GM12878 (cell line): ENCODE measurements at regions not wholly inside any gene's neighbourhood (a gene's known extent, or its start where the extent isn't known, plus 50 kb on each side); places are given as distances from the start of the nearest gene placed in this dataset.

ENCODE experiments used
- CREM ChIP-seq: IDR thresholded peaks from 2 replicates; pipeline ENCODE4 v1.6.1; 2014; ENCODE audit warnings: antibody characterized with exemption, low read depth
- ESRRA ChIP-seq: IDR thresholded peaks from 2 replicates; pipeline ENCODE4 v1.6.1; 2012; ENCODE audit warnings: mild to moderate bottlenecking, low read length, improper control_type of control experiment
- MEF2B ChIP-seq: fragments of 450-650 bp; IDR thresholded peaks from 2 replicates; pipeline ENCODE4 v1.6.1; 2018; ENCODE audit warnings: mild to moderate bottlenecking, moderate library complexity; ENCODE audit not compliant: partially characterized antibody, poor library complexity, severe bottlenecking
- PBX3 ChIP-seq: IDR thresholded peaks from 2 replicates; pipeline ENCODE4 v1.6.1; 2011; ENCODE audit warnings: mild to moderate bottlenecking, low read depth, low read length, moderate library complexity; ENCODE audit not compliant: insufficient replicate concordance
- POU2F2 ChIP-seq: IDR thresholded peaks from 3 replicates; pipeline ENCODE4 v1.6.1; 2011; ENCODE audit warnings: low read depth, mild to moderate bottlenecking, low read length, borderline replicate concordance
- SMC3 ChIP-seq: IDR thresholded peaks from 2 replicates; pipeline ENCODE4 v1.6.1; 2011; ENCODE audit warnings: low read length, improper control_type of control experiment, borderline replicate concordance
- TARDBP ChIP-seq: IDR thresholded peaks from 2 replicates; pipeline ENCODE4 v1.6.1; 2016; ENCODE audit warnings: borderline replicate concordance
- ZNF24 ChIP-seq: fragments of 450-650 bp; IDR thresholded peaks from 2 replicates; pipeline ENCODE4 v1.6.1; 2017; ENCODE audit warnings: antibody characterized with exemption, mild to moderate bottlenecking
- ZSCAN29 ChIP-seq: fragments of 450-650 bp; IDR thresholded peaks from 2 replicates; pipeline ENCODE4 v1.6.1; 2017; ENCODE audit warnings: mild to moderate bottlenecking, moderate library complexity
- TF ChIP-seq, protein P1 (sequence below): fragments of 450-650 bp; IDR thresholded peaks from 2 replicates; pipeline ENCODE4 v1.6.1; 2017; ENCODE audit warnings: mild to moderate bottlenecking, moderate library complexity

- TF ChIP-seq, protein P1, sequence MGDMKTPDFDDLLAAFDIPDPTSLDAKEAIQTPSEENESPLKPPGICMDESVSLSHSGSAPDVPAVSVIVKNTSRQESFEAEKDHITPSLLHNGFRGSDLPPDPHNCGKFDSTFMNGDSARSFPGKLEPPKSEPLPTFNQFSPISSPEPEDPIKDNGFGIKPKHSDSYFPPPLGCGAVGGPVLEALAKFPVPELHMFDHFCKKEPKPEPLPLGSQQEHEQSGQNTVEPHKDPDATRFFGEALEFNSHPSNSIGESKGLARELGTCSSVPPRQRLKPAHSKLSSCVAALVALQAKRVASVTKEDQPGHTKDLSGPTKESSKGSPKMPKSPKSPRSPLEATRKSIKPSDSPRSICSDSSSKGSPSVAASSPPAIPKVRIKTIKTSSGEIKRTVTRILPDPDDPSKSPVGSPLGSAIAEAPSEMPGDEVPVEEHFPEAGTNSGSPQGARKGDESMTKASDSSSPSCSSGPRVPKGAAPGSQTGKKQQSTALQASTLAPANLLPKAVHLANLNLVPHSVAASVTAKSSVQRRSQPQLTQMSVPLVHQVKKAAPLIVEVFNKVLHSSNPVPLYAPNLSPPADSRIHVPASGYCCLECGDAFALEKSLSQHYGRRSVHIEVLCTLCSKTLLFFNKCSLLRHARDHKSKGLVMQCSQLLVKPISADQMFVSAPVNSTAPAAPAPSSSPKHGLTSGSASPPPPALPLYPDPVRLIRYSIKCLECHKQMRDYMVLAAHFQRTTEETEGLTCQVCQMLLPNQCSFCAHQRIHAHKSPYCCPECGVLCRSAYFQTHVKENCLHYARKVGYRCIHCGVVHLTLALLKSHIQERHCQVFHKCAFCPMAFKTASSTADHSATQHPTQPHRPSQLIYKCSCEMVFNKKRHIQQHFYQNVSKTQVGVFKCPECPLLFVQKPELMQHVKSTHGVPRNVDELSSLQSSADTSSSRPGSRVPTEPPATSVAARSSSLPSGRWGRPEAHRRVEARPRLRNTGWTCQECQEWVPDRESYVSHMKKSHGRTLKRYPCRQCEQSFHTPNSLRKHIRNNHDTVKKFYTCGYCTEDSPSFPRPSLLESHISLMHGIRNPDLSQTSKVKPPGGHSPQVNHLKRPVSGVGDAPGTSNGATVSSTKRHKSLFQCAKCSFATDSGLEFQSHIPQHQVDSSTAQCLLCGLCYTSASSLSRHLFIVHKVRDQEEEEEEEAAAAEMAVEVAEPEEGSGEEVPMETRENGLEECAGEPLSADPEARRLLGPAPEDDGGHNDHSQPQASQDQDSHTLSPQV, result no peak
- TF ChIP-seq POU2F2 (no peak), ZNF24 (no peak), MEF2B (no peak), ZSCAN29 (no peak), SMC3 (no peak), TARDBP (no peak), ESRRA (no peak), PBX3 (no peak), CREM (no peak)
Measured at GRCh38 chr11:71183878-71184277, 68.5 kb downstream of the SHANK2 start (continued).
